HEK293 (cell line): ENCODE measurements at regions not wholly inside any gene's neighbourhood (a gene's known extent, or its start where the extent isn't known, plus 50 kb on each side); places are given as distances from the start of the nearest gene placed in this dataset.

Experiments used
- CTCF ChIA-PET: fragments of 350-600 bp; formaldehyde crosslinking; extraction: SDS; loops from one replicate; lab custom pipeline; 2021; ENCODE audit warnings: antibody characterized with exemption; lab: Yijun Ruan, JAX
- POLR2A ChIA-PET: fragments of 300-600 bp; formaldehyde crosslinking; extraction: SDS; loops from one replicate; lab custom pipeline; 2020; ENCODE audit warnings: antibody characterized with exemption, inconsistent platforms; lab: Yijun Ruan, JAX
- H3K27ac ChIP-seq: fragments of 200-500 bp; sonication (Bioruptor generic); 2 replicates; pipeline ENCODE4 v1.5.1; 2014; ENCODE audit warnings: low read depth, low read length, control low read depth, inconsistent platforms; ENCODE audit errors: extremely low read depth
- H3K36me3 ChIP-seq, 2 experiments: fragments of 200-500 bp in 1 of 2; sonication (Bioruptor generic) in 1 of 2; 1 replicate in 1 of 2; 2 replicates in 1 of 2; pipeline ENCODE4 v1.5.1; 2014 to 2017; ENCODE audit warnings: inconsistent platforms in 2 of 2, low read length in 2 of 2; ENCODE audit not compliant: control insufficient read depth in 2 of 2, insufficient read depth in 1 of 2
- H3K4me1 ChIP-seq: fragments of 200-500 bp; sonication (Bioruptor generic); 2 replicates; pipeline ENCODE4 v1.5.1; 2014; ENCODE audit warnings: mild to moderate bottlenecking, low read length, inconsistent platforms; ENCODE audit not compliant: control insufficient read depth, insufficient read depth
- H3K4me3 ChIP-seq: 2 replicates; pipeline ENCODE4 v1.5.1; 2011; ENCODE audit warnings: low read depth, mild to moderate bottlenecking, control low read depth, low read length, moderate library complexity
- H3K9me3 ChIP-seq: fragments of 200-500 bp; sonication (Bioruptor generic); 2 replicates; pipeline ENCODE4 v1.5.1; 2014; ENCODE audit warnings: low read depth, low read length, inconsistent platforms; ENCODE audit not compliant: control insufficient read depth, insufficient read depth
- AEBP2 ChIP-seq: fragments of 450-650 bp; formaldehyde crosslinking; IDR thresholded peaks from 2 replicates; pipeline ENCODE4 v1.5.1; 2016; ENCODE audit warnings: missing biosample characterization, missing genetic modification characterization, borderline replicate concordance
- BCL11B ChIP-seq: fragments of 450-650 bp; formaldehyde crosslinking; IDR thresholded peaks from 2 replicates; pipeline ENCODE4 v1.5.1; 2016; ENCODE audit warnings: low read depth, missing biosample characterization, missing genetic modification characterization
- CTCF ChIP-seq: fragments of 450-650 bp; formaldehyde crosslinking; IDR thresholded peaks from 2 replicates; pipeline ENCODE4 v1.5.1; 2016; ENCODE audit warnings: missing biosample characterization, missing genetic modification characterization
- GFI1B ChIP-seq: fragments of 450-650 bp; formaldehyde crosslinking; IDR thresholded peaks from 2 replicates; pipeline ENCODE4 v1.5.1; 2016; ENCODE audit warnings: missing biosample characterization, missing genetic modification characterization
- HIC1 ChIP-seq: fragments of 450-650 bp; formaldehyde crosslinking; IDR thresholded peaks from 2 replicates; pipeline ENCODE4 v1.5.1; 2016; ENCODE audit warnings: missing biosample characterization, missing genetic modification characterization
- REPIN1 ChIP-seq: fragments of 450-650 bp; formaldehyde crosslinking; IDR thresholded peaks from 2 replicates; pipeline ENCODE4 v1.5.1; 2017; ENCODE audit warnings: missing biosample characterization, missing genetic modification characterization, low read depth
- SCRT2 ChIP-seq: fragments of 450-650 bp; formaldehyde crosslinking; IDR thresholded peaks from 2 replicates; pipeline ENCODE4 v1.5.1; 2016; ENCODE audit warnings: missing biosample characterization, missing genetic modification characterization
- TCF7L2 ChIP-seq: IDR thresholded peaks from 2 replicates; pipeline ENCODE4 v1.6.1; 2011; ENCODE audit warnings: low read depth, mild to moderate bottlenecking, inconsistent platforms, low read length, moderate library complexity, borderline replicate concordance
- TRIM28 ChIP-seq: IDR thresholded peaks from 2 replicates; pipeline ENCODE4 v1.6.1; 2011; ENCODE audit warnings: low read length, control low read depth, borderline replicate concordance
- ZBTB1 ChIP-seq: fragments of 450-650 bp; formaldehyde crosslinking; IDR thresholded peaks from 2 replicates; pipeline ENCODE4 v1.5.1; 2016; ENCODE audit warnings: missing biosample characterization, missing genetic modification characterization
- ZBTB6 ChIP-seq: fragments of 450-650 bp; formaldehyde crosslinking; IDR thresholded peaks from 2 replicates; pipeline ENCODE4 v1.5.1; 2017; ENCODE audit warnings: missing biosample characterization, missing genetic modification characterization
- ZNF132 ChIP-seq: fragments of 450-650 bp; formaldehyde crosslinking; IDR thresholded peaks from 2 replicates; pipeline ENCODE4 v1.5.1; 2017; ENCODE audit warnings: missing biosample characterization, missing genetic modification characterization, borderline replicate concordance
- ZNF341 ChIP-seq: fragments of 450-650 bp; formaldehyde crosslinking; IDR thresholded peaks from 2 replicates; pipeline ENCODE4; 2016; ENCODE audit warnings: low read depth, missing biosample characterization, missing genetic modification characterization
- ZNF350 ChIP-seq: fragments of 450-650 bp; formaldehyde crosslinking; IDR thresholded peaks from 2 replicates; pipeline ENCODE4 v1.5.0; 2017; ENCODE audit warnings: missing biosample characterization, mild to moderate bottlenecking, missing genetic modification characterization
- ZNF473 ChIP-seq: fragments of 450-650 bp; formaldehyde crosslinking; IDR thresholded peaks from 2 replicates; pipeline ENCODE4 v1.5.1; 2017; ENCODE audit warnings: missing biosample characterization, missing genetic modification characterization
- ZNF555 ChIP-seq: fragments of 450-650 bp; formaldehyde crosslinking; conservative IDR thresholded peaks from 2 replicates; pipeline ENCODE4 v1.5.1; 2017; ENCODE audit warnings: missing biosample characterization, mild to moderate bottlenecking, missing genetic modification characterization, inconsistent platforms
- ZNF704 ChIP-seq: fragments of 450-650 bp; formaldehyde crosslinking; IDR thresholded peaks from 2 replicates; pipeline ENCODE4 v1.5.1; 2016; ENCODE audit warnings: missing biosample characterization, missing genetic modification characterization

GRCh38 chr16:65661558-65661957 is 539.7 kb upstream of the CDH11 start:
- no peaks in the 10 kb centered on the region for H3K9me3 ChIP-seq
- POLR2A ChIA-PET = no interaction called here
- CTCF ChIA-PET = no interaction called here
- no peaks in the 10 kb centered on the region for H3K4me1 ChIP-seq
- H3K27ac ChIP-seq = no peak overlapping the region
- H3K4me3 ChIP-seq = no peak overlapping the region
- no peaks in the 10 kb centered on the region for H3K36me3 ChIP-seq
- TF ChIP-seq ZNF555 (tag by site-specific recombination) (no peak), ZNF350 (no peak), ZNF132 (tag by site-specific recombination) (no peak), AEBP2 (no peak), ZNF473 (tag by site-specific recombination) (no peak), HIC1 (tag by site-specific recombination) (no peak), ZBTB1 (no peak), ZBTB6 (tag by site-specific recombination) (no peak), GFI1B (tag by site-specific recombination) (no peak), ZNF704 (tag by site-specific recombination) (no peak), SCRT2 (tag by site-specific recombination) (no peak), TCF7L2 (no peak), TRIM28 (no peak)

GRCh38 chr16:65660390-65660789 is 538.5 kb upstream of the CDH11 start:
- H3K4me3 ChIP-seq = no peak overlapping the region
- ChIA-PET POLR2A (no interaction called here), CTCF (interaction anchor here (0.5 to 0.7 kb wide), 2 partner anchors 44 to 305 kb away, joined by 3 read pairs; no protein-coding TSS in a partner anchor)
- no peaks in the 10 kb centered on the region for H3K36me3 ChIP-seq
- no peaks in the 10 kb centered on the region for H3K9me3 ChIP-seq
- TF ChIP-seq CTCF (no peak), ZNF341 (tag by site-specific recombination) (no peak), BCL11B (tag by site-specific recombination) (no peak), REPIN1 (tag by site-specific recombination) (no peak)
- TF ChIP-seq, all 188 proteins: peak for 0
- H3K27ac ChIP-seq = no peak overlapping the region
- no peaks in the 10 kb centered on the region for H3K4me1 ChIP-seq
